ENCODE measurements at regions not wholly inside any gene's neighbourhood (a gene's known extent, or its start where the extent isn't known, plus 50 kb on each side); places are given as distances from the start of the nearest gene placed in this dataset.
"Not testable (repeated sequence)": the region's sequence is repeated elsewhere in the genome, so short reads cannot be mapped to it uniquely, and the experiment has no call there.

DNA sequence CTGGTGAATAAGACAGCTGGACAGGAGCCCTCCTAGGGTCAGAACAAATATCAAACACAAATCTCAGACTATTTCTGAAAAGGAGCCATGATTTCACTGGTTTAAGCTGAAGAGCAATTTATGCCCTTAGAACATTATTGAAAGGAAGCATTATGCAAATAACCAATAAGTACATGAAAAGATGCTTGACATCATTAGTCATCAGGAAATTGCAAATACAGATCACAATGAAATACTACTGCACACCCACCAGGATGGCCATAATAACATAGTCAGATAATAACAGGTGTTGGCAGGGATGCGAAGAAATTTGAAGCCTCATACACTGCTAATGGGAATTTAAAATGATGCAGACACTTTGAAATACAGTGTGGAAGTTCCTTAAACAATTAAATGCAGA lies 176.4 kb upstream of the RAB6C start:
- peaks cover 2% of the 10 kb centered on the region for H3K9me3 Mint-ChIP-seq (ENCODE audit: unreplicated experiment)
- DNase-seq = no peak
- peaks cover 38% of the 10 kb centered on the region for H3K4me1 Mint-ChIP-seq (ENCODE audit: low read depth, unreplicated experiment)
- H3K27ac Mint-ChIP-seq (ENCODE audit: unreplicated experiment) = no peak overlapping the region
- TF ChIP-seq, protein P1, sequence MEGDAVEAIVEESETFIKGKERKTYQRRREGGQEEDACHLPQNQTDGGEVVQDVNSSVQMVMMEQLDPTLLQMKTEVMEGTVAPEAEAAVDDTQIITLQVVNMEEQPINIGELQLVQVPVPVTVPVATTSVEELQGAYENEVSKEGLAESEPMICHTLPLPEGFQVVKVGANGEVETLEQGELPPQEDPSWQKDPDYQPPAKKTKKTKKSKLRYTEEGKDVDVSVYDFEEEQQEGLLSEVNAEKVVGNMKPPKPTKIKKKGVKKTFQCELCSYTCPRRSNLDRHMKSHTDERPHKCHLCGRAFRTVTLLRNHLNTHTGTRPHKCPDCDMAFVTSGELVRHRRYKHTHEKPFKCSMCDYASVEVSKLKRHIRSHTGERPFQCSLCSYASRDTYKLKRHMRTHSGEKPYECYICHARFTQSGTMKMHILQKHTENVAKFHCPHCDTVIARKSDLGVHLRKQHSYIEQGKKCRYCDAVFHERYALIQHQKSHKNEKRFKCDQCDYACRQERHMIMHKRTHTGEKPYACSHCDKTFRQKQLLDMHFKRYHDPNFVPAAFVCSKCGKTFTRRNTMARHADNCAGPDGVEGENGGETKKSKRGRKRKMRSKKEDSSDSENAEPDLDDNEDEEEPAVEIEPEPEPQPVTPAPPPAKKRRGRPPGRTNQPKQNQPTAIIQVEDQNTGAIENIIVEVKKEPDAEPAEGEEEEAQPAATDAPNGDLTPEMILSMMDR (IDR thresholded peaks at IDR 0.05; ENCODE audit: partially characterized antibody, unreplicated experiment) = no peak
- no peaks in the 10 kb centered on the region for H3K36me3 Mint-ChIP-seq (ENCODE audit: unreplicated experiment)
- H3K4me3 Mint-ChIP-seq (ENCODE audit: unreplicated experiment) = no peak overlapping the region
- H3K27me3 Mint-ChIP-seq (ENCODE audit: unreplicated experiment) = peaks cover 5% of the 10 kb centered on the region

DNA sequence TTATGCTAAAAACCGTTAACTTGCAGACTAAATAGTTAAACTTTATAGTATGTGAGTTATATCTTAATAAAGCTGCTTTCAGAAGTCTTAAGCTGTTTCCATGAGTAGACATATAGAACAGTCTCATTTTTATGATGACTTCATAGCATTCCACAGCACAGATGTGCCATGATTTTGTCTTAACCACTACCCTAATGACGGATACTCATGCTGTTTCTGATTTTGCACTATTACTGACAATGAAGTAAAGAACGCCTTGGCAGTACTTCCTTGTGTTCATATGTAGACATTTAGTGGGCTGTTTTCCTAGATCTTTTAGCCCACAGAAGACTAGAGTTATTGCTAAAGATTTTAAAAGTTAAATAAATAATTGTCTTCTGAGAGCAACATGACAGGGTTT lies 175.6 kb upstream of the RAB6C start:
- H3K27ac Mint-ChIP-seq (ENCODE audit: unreplicated experiment) = no peak overlapping the region
- H3K4me1 Mint-ChIP-seq (ENCODE audit: low read depth, unreplicated experiment) = peaks cover 41% of the 10 kb centered on the region
- H3K27me3 Mint-ChIP-seq (ENCODE audit: unreplicated experiment) = peaks cover 5% of the 10 kb centered on the region
- TF ChIP-seq, protein P1 (IDR thresholded peaks at IDR 0.05; ENCODE audit: partially characterized antibody, unreplicated experiment) = no peak
- peaks cover 2% of the 10 kb centered on the region for H3K9me3 Mint-ChIP-seq (ENCODE audit: unreplicated experiment)
- no peak for DNase-seq
- H3K4me3 Mint-ChIP-seq (ENCODE audit: unreplicated experiment) = no peak overlapping the region
- H3K36me3 Mint-ChIP-seq (ENCODE audit: unreplicated experiment) = no peaks in the 10 kb centered on the region

DNA sequence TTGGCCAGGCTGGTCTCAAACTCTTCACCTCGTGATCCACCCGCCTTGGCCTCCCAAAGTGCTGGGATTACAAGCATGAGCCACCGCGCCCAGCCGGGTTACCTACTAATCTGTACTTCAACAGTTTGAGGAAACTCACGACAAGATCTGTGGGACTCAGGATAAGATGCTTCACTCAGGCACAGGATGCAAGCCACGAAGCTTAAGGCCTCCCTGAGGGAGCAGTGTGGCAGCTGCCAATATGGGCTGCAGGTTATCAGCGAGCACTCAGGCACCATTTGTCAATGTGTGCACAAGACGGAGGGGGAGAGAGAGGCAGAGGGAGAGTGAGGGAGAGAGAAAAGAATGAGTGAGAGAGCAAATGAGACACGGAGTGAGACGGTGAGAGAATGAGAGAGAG lies 173.6 kb upstream of the RAB6C start:
- Mint-ChIP-seq H3K9me3 (ENCODE audit: unreplicated experiment) (peaks cover 2% of the 10 kb centered on the region), H3K27me3 (ENCODE audit: unreplicated experiment) (peaks cover 5% of the 10 kb centered on the region), H3K4me1 (ENCODE audit: low read depth, unreplicated experiment) (peaks cover 45% of the 10 kb centered on the region), H3K4me3 (ENCODE audit: unreplicated experiment) (peak overlapping the region; percentile 80), H3K27ac (ENCODE audit: unreplicated experiment) (peak overlapping the region; percentile 95), H3K36me3 (ENCODE audit: unreplicated experiment) (peaks cover under 1% of the 10 kb centered on the region)
- TF ChIP-seq, protein P1 (IDR thresholded peaks at IDR 0.05; ENCODE audit: partially characterized antibody, unreplicated experiment) = no peak
- peak; percentile 54 for DNase-seq

DNA sequence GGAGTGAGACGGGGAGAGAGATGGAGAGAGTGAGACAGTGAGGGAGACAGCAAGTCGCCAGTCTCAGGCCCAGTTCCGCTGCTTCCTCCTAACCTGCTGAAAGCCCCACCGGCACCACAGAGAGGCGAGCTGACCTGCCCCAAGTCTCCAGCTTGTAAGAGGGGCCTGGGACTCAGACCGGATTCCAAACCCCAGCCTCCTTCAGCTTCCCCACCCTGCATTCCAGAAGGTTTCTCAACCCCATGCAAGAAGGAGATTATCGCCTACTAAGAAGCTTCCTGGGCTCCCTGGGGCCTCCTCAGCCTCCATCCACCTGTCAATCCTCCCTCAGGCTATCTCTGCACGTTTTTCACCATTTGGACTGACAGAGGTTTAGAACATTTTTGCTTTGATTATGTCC lies 173.1 kb upstream of the RAB6C start:
- H3K36me3 Mint-ChIP-seq (ENCODE audit: unreplicated experiment) = peaks cover 5% of the 10 kb centered on the region
- no peak for DNase-seq
- TF ChIP-seq, protein P1 (IDR thresholded peaks at IDR 0.05; ENCODE audit: partially characterized antibody, unreplicated experiment) = no peak
- peaks cover 5% of the 10 kb centered on the region for H3K27me3 Mint-ChIP-seq (ENCODE audit: unreplicated experiment)
- H3K4me3 Mint-ChIP-seq (ENCODE audit: unreplicated experiment) = peak overlapping the region; percentile 80
- peak overlapping the region; percentile 95 for H3K27ac Mint-ChIP-seq (ENCODE audit: unreplicated experiment)
- peaks cover 49% of the 10 kb centered on the region for H3K4me1 Mint-ChIP-seq (ENCODE audit: low read depth, unreplicated experiment)
- peaks cover 2% of the 10 kb centered on the region for H3K9me3 Mint-ChIP-seq (ENCODE audit: unreplicated experiment)

DNA sequence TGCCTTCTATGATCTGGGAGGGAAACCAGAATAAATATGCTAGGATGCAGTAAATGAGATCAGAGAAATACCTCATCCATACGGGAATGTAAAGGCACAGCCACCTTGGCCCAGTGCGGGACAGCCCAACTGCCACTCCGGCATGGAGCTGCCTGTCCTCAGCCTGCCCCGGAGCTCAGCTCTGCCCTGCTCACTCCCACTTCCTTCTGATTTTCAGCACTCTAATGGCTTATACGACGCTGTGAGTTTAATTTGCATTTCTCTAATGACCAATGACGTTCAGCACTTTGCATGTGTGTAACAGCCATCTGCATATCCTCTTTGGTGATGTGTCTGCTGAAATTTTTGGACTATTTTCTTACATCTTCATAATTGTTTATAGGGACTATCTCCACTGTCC lies 172.5 kb upstream of the RAB6C start:
- Mint-ChIP-seq H3K9me3 (ENCODE audit: unreplicated experiment) (peaks cover 2% of the 10 kb centered on the region), H3K4me3 (ENCODE audit: unreplicated experiment) (peak overlapping the region; percentile 20)

DNA sequence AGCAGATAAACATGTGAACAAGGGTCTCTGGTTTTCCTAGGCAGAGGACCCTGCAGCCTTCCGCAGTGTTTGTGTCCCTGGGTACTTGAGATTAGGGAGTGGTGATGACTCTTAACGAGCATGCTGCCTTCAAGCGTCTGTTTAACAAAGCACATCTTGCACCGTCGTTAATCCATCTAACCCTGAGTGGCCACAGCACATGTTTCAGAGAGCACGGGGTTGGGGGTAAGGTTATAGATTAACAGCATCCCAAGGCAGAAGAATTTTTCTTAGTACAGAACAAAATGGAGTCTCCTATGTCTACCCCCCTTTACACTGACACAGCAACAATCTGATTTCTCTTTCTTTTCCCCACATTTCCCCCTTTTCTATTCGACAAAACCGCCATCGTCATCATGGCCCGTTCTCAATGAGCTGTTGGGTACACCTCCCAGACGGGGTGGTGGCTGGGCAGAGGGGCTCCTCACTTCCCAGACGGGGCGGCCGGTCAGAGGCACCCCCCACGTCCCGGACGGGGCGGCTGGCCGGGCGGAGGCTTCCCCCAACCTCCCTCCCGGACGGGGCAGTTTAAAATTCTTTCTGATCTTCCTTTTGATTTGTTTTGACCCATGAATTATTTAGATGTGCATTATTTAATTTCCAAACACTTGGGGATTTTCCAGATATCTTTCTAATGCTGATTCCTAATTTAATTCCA lies 171.7 kb upstream of the RAB6C start:
- DNase-seq = not testable (repeated sequence)

More for the DNA sequence above, 172.5 kb upstream of the RAB6C start:
- TF ChIP-seq, protein P1 (IDR thresholded peaks at IDR 0.05; ENCODE audit: partially characterized antibody, unreplicated experiment) = no peak
- Mint-ChIP-seq H3K27ac (ENCODE audit: unreplicated experiment) (peak overlapping the region; percentile 22), H3K27me3 (ENCODE audit: unreplicated experiment) (peaks cover 5% of the 10 kb centered on the region), H3K36me3 (ENCODE audit: unreplicated experiment) (peaks cover 5% of the 10 kb centered on the region), H3K4me1 (ENCODE audit: low read depth, unreplicated experiment) (peaks cover 47% of the 10 kb centered on the region)
- DNase-seq = peak; percentile 48

More for the DNA sequence above, 171.7 kb upstream of the RAB6C start:
- peak overlapping the region; percentile 79 for H3K27ac Mint-ChIP-seq (ENCODE audit: unreplicated experiment)
- H3K4me1 Mint-ChIP-seq (ENCODE audit: low read depth, unreplicated experiment) = peaks cover 40% of the 10 kb centered on the region
- peak overlapping the region; percentile 6 for H3K4me3 Mint-ChIP-seq (ENCODE audit: unreplicated experiment)
- not testable (repeated sequence) for H3K36me3 Mint-ChIP-seq (ENCODE audit: unreplicated experiment); H3K27me3 Mint-ChIP-seq (ENCODE audit: unreplicated experiment); H3K9me3 Mint-ChIP-seq (ENCODE audit: unreplicated experiment)

Data from glutamatergic neuron (in vitro differentiated cells).